Panc1 (cell line): ENCODE measurements at regions not wholly inside any gene's neighbourhood (a gene's known extent, or its start where the extent isn't known, plus 50 kb on each side); places are given as distances from the start of the nearest gene placed in this dataset.
A peak's percentile ranks its signal among the peaks of the same experiment; 100 is the strongest.

Experiments
- ATAC-seq: fragments of 200-7000 bp; cut with Tn5 transposase; 2 replicates; pipeline ENCODE4 v1.9.1; 2020; ENCODE audit warnings: mild to moderate bottlenecking, moderate library complexity
- BruUV-seq: library from RNA; stranded (reverse); fragments of 400-500 nt; replicated peaks from 2 replicates; lab custom pipeline; 2021; lab: Mats Ljungman, UMichigan
- CTCF ChIA-PET: fragments of 300-600 bp; sonication (Branson Sonifier 250); formaldehyde crosslinking; loops from one replicate; lab custom pipeline; 2022; ENCODE audit warnings: antibody characterized with exemption; lab: Charles Lee
- POLR2A ChIA-PET: fragments of 300-600 bp; sonication (Branson Sonifier 250); formaldehyde crosslinking; loops from one replicate; lab custom pipeline; 2022; ENCODE audit warnings: antibody characterized with exemption; lab: Charles Lee
- DNase-seq: peaks from one replicate; pipeline ENCODE4 v3.0.0-alpha.2; 2010; ENCODE audit warnings: low read depth, low spot score
- H3K27ac ChIP-seq: 2 replicates; pipeline ENCODE4 v1.5.1; 2011; ENCODE audit warnings: mild to moderate bottlenecking, low read length, inconsistent platforms
- H3K27me3 ChIP-seq: fragments of 200-500 bp; sonication (Bioruptor generic); 2 replicates; pipeline ENCODE4 v1.6.0; 2014; ENCODE audit warnings: low read length, inconsistent platforms; ENCODE audit not compliant: control insufficient read depth, insufficient read depth
- H3K36me3 ChIP-seq: fragments of 200-500 bp; sonication (Bioruptor generic); 2 replicates; pipeline ENCODE4 v1.5.1; 2014; ENCODE audit warnings: inconsistent platforms, mild to moderate bottlenecking, low read length, moderate library complexity; ENCODE audit not compliant: control insufficient read depth, insufficient read depth
- H3K4me1 ChIP-seq: 2 replicates; pipeline ENCODE4 v1.5.1; 2011; ENCODE audit warnings: inconsistent platforms, mild to moderate bottlenecking, low read length, moderate library complexity; ENCODE audit not compliant: control insufficient read depth, insufficient read depth
- H3K4me3 ChIP-seq, 2 experiments: 2 replicates each; pipeline ENCODE4 v1.5.1; 2011 to 2012; ENCODE audit warnings: low read depth in 2 of 2, low read length in 2 of 2, mild to moderate bottlenecking in 2 of 2, inconsistent platforms in 1 of 2, moderate library complexity in 1 of 2
- H3K9me3 ChIP-seq: fragments of 200-500 bp; sonication (Bioruptor generic); 2 replicates; pipeline ENCODE4 v1.5.1; 2014; ENCODE audit warnings: low read depth, mild to moderate bottlenecking, inconsistent platforms, low read length, moderate library complexity; ENCODE audit not compliant: control insufficient read depth, insufficient read depth
- POLR2AphosphoS5 ChIP-seq: IDR thresholded peaks from 2 replicates; pipeline ENCODE4 v1.6.1; 2012; ENCODE audit warnings: mild to moderate bottlenecking, low read depth, low read length, moderate library complexity
- SIN3A ChIP-seq: IDR thresholded peaks from 2 replicates; pipeline ENCODE4 v1.6.1; 2012; ENCODE audit warnings: low read depth, mild to moderate bottlenecking, low read length, moderate library complexity, borderline replicate concordance; ENCODE audit not compliant: insufficient read depth
- TCF7L2 ChIP-seq: IDR thresholded peaks from 2 replicates; pipeline ENCODE4 v1.6.1; 2011; ENCODE audit warnings: mild to moderate bottlenecking, low read depth, low read length, inconsistent platforms
- in situ Hi-C: cut with HindIII; loops from 2 replicates; pipeline ENCODE4 v1.10.0; 2016; ENCODE audit warnings: low sequenced_read_pairs, low pct_unique_long_range_greater_than_20kb
- intact Hi-C: fragments of 100-400 bp; cut with micrococcal nuclease; formaldehyde crosslinking; loops from one replicate; pipeline ENCODE4 v1.10.0; 2022; ENCODE audit not compliant: unreplicated experiment
- TF ChIP-seq, protein P1 (sequence below), 2 experiments: IDR thresholded peaks; 2 replicates each; pipeline ENCODE4 v1.6.1; 2011 to 2012; ENCODE audit warnings: low read depth in 2 of 2, control low read depth in 1 of 2, low read length in 1 of 2, mild to moderate bottlenecking in 1 of 2, moderate library complexity in 1 of 2; ENCODE audit not compliant: insufficient read depth in 1 of 2
- TF ChIP-seq, protein P2 (sequence below): fragments of 450-650 bp; IDR thresholded peaks from 2 replicates; pipeline ENCODE4 v1.5.1; 2017; ENCODE audit warnings: mild to moderate bottlenecking

DNA sequence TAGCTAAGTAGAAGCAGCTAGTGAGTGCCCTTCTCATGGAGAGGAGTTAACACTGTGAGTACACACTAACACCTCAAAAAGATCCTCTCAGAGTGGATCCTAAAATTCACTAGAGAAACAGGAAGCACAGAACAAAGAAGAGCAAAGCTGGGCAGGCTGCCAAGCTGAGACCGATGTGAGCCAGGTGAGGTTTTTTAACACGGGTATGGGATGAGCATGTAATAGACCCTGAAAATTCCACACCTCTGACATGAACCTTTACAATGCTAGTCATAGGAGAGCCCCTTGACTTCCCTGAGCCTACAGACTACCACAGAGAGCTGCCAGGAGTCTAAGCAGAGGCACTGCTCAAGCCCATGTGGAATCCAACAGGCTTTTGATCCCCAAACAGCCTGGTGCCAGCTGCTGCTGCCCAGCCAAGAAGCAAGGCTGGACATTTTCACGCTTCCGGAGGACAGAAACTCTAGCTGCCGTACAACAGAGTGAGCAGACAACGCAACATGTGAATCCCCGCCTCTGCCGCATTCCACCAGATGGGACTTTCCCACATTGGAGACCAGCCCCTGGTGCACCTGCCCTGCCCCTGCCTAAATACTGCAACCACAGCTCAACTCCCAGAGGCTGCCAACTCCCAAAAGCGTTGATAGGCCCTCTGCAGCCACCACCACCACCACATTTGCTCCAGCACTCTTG is 280.8 kb downstream of the CDH10 start:
- POLR2A ChIA-PET = no interaction called here
- DNase-seq (no peak), ATAC-seq (no peak)
- intact Hi-C loops (no loop called here), in situ Hi-C loops (no loop called here)
- Histone ChIP-seq H3K4me3 (no peak overlapping the region), H3K36me3 (no peaks in the 10 kb centered on the region), H3K9me3 (no peaks in the 10 kb centered on the region), H3K27ac (no peak overlapping the region), H3K27me3 (no peaks in the 10 kb centered on the region), H3K4me1 (no peaks in the 10 kb centered on the region)
- BruUV-seq = no TSS peak
- CTCF ChIA-PET = no interaction called here
- TF ChIP-seq, protein P1, sequence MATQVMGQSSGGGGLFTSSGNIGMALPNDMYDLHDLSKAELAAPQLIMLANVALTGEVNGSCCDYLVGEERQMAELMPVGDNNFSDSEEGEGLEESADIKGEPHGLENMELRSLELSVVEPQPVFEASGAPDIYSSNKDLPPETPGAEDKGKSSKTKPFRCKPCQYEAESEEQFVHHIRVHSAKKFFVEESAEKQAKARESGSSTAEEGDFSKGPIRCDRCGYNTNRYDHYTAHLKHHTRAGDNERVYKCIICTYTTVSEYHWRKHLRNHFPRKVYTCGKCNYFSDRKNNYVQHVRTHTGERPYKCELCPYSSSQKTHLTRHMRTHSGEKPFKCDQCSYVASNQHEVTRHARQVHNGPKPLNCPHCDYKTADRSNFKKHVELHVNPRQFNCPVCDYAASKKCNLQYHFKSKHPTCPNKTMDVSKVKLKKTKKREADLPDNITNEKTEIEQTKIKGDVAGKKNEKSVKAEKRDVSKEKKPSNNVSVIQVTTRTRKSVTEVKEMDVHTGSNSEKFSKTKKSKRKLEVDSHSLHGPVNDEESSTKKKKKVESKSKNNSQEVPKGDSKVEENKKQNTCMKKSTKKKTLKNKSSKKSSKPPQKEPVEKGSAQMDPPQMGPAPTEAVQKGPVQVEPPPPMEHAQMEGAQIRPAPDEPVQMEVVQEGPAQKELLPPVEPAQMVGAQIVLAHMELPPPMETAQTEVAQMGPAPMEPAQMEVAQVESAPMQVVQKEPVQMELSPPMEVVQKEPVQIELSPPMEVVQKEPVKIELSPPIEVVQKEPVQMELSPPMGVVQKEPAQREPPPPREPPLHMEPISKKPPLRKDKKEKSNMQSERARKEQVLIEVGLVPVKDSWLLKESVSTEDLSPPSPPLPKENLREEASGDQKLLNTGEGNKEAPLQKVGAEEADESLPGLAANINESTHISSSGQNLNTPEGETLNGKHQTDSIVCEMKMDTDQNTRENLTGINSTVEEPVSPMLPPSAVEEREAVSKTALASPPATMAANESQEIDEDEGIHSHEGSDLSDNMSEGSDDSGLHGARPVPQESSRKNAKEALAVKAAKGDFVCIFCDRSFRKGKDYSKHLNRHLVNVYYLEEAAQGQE (IDR thresholded peaks at IDR 0.05; ENCODE audit: insufficient read depth in 1 of 2, low read depth in 2 of 2, low read length in 1 of 2) = no peak
- no peak for TF ChIP-seq SIN3A
- TF ChIP-seq POLR2AphosphoS5 = no peak
- TF ChIP-seq, protein P2, sequence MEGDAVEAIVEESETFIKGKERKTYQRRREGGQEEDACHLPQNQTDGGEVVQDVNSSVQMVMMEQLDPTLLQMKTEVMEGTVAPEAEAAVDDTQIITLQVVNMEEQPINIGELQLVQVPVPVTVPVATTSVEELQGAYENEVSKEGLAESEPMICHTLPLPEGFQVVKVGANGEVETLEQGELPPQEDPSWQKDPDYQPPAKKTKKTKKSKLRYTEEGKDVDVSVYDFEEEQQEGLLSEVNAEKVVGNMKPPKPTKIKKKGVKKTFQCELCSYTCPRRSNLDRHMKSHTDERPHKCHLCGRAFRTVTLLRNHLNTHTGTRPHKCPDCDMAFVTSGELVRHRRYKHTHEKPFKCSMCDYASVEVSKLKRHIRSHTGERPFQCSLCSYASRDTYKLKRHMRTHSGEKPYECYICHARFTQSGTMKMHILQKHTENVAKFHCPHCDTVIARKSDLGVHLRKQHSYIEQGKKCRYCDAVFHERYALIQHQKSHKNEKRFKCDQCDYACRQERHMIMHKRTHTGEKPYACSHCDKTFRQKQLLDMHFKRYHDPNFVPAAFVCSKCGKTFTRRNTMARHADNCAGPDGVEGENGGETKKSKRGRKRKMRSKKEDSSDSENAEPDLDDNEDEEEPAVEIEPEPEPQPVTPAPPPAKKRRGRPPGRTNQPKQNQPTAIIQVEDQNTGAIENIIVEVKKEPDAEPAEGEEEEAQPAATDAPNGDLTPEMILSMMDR = no peak
- TF ChIP-seq TCF7L2 = no peak

DNA sequence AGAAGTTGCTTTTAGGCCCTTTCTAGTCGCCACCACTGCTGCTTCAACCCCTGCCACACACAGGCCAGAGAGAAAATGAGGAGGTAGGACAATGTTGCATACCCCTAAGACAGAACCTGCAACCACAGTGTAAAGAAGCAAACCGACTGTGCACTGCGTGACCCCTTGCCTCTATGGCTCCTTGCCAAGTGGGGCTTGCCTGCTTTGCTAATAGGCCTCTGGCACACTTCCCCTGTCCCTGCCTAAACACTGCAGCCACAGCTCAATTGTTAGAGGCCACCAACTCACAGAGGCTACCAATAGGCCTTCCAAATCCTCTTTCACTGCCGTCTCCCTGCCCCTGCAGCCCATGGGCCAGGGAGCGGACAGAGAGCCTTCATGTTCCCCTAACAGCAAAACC is 280.1 kb downstream of the CDH10 start:
- CTCF ChIA-PET = no interaction called here
- Histone ChIP-seq H3K27ac (no peak overlapping the region), H3K27me3 (no peaks in the 10 kb centered on the region), H3K4me3 (no peak overlapping the region), H3K9me3 (no peaks in the 10 kb centered on the region), H3K4me1 (no peaks in the 10 kb centered on the region), H3K36me3 (no peaks in the 10 kb centered on the region)
- ATAC-seq = peak; percentile 21; the same call in 1 of the 2 replicates
- BruUV-seq = no TSS peak
- POLR2A ChIA-PET = no interaction called here
- intact Hi-C loops (no loop called here), in situ Hi-C loops (no loop called here)
- DNase-seq = no peak
- TF ChIP-seq POLR2AphosphoS5 (no peak), SIN3A (no peak), TCF7L2 (no peak)
- TF ChIP-seq, protein P1 (IDR thresholded peaks at IDR 0.05; ENCODE audit: insufficient read depth in 1 of 2, low read depth in 2 of 2, low read length in 1 of 2) = no peak
- TF ChIP-seq, protein P2 = no peak
